GM19397 (cell line): ENCODE measurements at regions not wholly inside any gene's neighbourhood (a gene's known extent, or its start where the extent isn't known, plus 50 kb on each side); places are given as distances from the start of the nearest gene placed in this dataset.
"Not testable (repeated sequence)": the region's sequence is repeated elsewhere in the genome, so short reads cannot be mapped to it uniquely, and the experiment has no call there.

Source experiments
- ATAC-seq: cut with Tn5 transposase; IDR thresholded peaks from one replicate; pipeline ENCODE4 v1.9.1; 2021; ENCODE audit warnings: mild to moderate bottlenecking, moderate library complexity; ENCODE audit not compliant: unreplicated experiment

GRCh38 chr5:108696951-108697715 lies 50.6 kb upstream of the FER start:
- no peak for ATAC-seq

DNA sequence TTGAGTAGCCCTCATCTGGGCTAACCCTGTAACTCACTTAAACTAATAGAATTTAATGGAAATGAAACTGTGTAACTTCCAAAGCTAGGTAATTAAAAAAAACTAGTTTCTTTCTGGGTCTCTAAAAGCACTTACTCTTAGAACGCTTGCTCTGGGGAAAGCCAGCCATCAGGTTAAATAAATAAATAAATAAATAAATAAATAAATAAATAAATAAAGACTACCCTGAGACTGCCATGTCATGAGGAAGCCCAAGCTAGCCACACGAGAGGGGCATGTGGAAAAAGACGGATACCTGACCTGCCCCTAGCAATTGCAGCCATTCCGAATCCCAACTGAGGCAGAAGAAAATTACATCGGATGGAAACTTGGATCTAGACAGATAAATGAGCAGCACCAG lies 51.3 kb upstream of the FER start:
- ATAC-seq, result no peak

DNA sequence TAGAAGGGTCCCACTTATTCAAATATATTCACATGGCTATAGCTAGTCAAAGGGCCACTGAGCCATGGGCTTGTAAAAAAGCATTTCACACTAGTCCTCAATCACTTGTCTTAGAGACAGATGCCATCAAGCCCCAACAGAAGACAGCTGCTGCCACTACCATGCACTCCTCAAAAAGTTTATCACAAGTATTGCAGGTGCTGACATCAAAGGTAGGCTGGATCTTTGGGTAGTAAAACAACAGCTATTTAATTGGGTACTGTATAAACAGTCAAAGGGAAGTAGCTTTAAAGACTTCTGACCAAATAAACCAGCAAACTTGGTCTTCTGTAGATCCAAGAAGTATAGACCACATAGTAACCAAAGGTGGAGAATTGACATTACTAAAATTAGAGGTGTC lies 59.2 kb upstream of the FER start:
- ATAC-seq, result no peak

DNA sequence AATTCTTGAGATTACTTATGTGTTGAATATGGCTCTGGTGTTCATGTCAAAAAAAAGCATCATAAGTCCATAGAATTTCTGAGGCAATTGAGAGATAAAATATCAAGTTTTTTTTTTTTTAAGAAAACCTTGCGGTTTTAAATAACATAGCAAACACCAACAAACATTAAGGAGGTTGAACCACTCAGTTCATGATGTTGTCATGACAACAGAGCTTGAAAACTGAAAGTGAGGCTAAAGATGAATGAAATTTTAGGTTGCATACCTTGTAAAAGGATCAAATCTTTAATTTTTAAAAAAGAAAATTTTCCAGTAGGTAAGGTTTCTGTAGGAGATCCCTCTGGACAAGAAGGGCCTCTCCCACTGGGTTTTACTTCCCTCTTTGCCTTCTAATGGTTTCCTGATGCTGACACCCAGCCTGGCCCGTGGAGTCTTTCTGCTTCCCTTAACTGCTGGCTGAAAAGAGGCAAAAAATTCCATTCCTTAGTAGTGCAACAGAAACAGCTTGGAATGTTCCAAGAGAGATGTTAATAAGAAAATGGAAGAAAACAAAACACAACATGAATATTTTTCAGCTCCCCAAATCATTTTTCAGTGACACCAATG lies 60.0 kb upstream of the FER start:
- ATAC-seq, result no peak

- no peak for ATAC-seq
Observed at GRCh38 chr5:108686676-108687075, 61.0 kb upstream of the FER start.

DNA sequence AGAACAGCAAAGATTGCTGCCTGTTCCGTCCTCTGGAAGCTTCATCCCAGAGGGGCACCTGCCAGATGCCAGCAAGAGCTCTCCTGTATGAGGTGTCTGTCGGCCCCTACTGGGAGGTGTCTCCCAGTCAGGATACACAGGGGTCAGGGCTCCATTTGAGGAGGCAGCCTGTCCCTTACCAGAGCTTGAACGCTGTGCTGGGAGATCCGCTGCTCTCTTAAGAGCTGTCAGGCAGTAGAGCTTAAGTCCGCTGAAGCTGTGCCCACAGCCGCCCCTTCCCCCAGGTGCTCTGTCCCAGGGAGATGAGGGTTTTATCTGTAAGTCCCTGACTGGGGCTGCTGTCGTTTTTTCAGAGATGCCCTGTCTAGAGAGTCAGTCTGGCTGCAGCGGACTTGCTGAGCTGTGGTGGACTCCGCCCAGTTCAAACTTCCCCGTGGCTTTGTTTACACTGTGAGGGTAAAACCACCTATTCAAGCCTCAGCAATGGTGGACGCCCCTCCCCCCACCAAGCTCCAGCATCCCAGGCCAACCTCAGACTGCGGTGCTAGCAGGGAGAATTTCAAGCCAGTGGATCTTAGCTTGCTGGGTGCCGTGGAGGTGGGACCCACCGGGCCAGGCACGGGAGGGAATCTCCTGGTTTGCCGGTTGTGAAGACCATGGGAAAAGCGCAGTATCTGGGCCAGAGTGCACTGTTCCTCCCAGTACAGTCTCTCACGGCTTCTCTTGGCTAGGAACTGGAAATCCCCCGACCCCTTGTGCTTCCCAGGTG lies 62.1 kb upstream of the FER start:
- ATAC-seq, result not testable (repeated sequence)

GRCh38 chr5:108681079-108681921 lies 66.4 kb upstream of the FER start:
- peak; percentile 92 for ATAC-seq

- ATAC-seq, result no peak
Observed at GRCh38 chr5:108678091-108678490, 69.6 kb upstream of the FER start.

DNA sequence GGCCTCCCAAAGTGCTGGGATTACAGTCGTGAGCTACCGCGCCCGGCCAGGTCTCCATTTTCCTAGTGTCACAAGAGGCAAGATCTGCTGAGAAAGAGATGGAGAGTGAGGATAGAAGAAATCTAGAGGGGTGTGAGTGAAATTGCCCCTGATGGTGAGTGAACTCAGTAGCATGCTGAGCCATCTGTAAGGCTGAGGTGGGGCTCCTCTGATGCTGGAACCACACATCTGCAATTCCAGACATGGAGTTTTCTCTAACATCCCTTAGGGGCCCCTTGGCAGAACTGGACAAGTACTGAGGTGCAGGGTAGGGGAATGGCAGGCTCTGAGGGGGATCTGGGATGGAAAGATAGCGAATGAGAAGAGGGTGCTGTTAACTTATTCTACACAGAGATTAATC lies 72.0 kb upstream of the FER start:
- no peak for ATAC-seq

DNA sequence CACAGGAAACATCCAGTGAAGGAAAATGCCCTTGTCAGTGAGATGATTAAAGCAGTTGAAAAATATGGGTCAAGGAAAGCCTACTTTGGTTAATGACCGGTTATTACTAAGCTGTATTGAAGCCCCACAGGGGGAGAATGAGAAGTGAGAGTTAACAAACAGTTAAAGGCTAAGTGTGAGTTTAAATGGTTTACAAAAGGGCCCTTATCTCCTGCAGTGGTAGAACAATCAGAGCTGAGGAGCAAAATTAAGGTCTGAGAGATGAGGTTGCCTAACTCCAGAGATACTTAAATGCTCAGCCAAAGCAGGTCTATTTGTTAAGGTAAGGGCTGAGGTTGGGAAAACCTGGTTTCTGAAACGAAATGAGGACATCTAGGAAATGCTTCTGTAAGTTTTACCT lies 75.1 kb upstream of the FER start:
- no peak for ATAC-seq

DNA sequence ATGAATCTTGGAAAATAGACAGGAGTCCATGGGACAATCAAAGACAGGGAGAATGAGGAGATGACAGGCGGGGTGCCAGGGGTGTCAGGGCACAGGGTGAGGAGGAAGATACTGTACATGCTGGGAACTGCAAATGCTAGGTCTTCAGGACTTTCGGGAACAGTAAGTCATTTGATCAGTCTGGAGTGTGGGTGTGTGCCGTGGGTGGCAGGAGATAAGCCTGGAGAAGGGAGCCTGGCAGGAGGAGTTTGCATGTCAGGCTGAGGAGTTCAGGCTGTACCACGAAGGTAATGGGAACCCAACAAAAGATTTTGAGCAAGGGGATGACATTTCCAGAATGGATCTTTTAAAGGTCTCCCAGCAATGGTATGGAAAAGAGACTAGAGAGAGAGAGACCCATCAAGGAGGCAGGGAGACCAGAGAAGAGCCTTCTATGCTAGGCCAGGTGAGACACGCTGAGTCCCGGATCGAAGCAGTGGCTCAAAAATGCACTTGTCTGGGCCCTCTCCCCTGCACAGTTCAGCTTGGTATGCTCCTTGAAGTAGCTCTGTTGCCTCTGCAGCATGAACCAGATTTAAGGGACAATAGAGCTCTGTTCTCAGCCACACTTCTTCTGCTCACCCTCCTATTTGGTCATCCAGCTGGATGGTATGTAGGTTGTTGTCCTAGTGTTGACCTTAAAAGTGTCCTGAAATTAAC lies 77.0 kb upstream of the FER start:
- no peak for ATAC-seq

DNA sequence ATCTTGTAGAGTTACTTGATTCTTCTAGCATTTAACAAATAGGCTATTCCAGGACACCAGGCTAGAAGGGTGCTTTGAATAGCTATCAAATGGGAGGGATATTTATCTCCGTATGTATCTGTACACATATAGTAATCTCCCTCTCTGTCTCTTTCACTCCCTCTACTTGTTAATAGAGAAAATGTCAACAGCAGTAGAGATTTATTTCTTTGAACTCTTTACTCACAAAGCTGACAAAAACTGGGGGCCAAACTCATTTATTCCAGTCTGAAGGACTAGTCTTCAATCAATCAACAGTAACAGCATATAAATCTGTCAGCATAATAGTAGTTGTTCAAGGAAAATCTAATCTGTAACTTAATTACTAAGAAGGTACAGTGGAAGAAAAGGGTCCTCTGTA lies 78.2 kb upstream of the FER start:
- no peak for ATAC-seq

DNA sequence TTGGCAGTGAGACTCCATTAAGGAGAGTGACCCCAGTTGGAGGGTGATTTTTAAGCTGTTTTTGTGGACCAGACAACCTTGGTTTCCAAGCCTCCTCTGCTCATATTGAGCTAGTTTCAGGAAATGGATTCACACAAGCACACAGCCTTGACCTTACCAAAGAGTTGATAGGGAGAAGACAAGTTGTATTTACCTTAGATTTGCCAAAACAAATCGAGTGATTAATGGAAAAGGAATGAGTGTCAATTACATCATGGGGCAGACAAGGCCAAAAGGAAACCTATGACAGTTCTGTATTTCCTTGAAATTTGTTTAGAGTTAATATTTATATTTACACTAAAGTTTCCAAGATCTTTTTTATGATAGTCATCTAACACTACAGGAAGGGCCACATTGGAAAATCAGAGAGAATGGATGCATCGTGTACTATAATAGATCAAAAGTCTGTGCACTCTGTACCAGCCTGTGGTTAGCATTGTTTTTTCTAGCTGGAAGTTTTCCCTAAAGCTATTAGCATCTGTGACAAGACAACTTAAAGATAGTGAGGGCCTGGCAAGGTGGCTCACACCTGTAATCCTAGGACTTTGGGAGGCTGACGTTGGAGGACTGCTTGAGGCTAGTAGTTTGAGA lies 86.0 kb upstream of the FER start:
- ATAC-seq, result no peak

DNA sequence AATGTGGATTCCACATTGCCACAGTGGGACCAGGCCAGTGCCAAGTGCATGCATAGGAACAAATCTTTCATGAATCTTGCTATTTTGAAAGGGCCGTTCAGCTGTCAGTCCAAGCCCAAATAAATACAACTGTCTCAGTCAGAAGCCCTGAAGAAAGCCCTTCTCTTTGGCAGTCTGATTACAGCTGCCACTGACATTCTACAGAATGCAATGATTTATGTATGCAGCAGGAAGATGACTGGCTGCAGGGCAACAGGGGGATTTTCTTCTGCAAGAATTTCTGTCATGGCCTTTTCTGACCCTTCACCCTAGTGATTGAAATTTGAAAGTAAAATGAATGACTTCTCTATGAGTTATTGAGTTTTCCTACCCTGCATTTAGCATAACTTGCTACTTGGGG lies 86.7 kb upstream of the FER start:
- no peak for ATAC-seq

- ATAC-seq, result no peak
Observed at GRCh38 chr5:108660291-108660690, 87.4 kb upstream of the FER start.

GRCh38 chr5:108659531-108659930 lies 88.2 kb upstream of the FER start:
- ATAC-seq, result no peak

DNA sequence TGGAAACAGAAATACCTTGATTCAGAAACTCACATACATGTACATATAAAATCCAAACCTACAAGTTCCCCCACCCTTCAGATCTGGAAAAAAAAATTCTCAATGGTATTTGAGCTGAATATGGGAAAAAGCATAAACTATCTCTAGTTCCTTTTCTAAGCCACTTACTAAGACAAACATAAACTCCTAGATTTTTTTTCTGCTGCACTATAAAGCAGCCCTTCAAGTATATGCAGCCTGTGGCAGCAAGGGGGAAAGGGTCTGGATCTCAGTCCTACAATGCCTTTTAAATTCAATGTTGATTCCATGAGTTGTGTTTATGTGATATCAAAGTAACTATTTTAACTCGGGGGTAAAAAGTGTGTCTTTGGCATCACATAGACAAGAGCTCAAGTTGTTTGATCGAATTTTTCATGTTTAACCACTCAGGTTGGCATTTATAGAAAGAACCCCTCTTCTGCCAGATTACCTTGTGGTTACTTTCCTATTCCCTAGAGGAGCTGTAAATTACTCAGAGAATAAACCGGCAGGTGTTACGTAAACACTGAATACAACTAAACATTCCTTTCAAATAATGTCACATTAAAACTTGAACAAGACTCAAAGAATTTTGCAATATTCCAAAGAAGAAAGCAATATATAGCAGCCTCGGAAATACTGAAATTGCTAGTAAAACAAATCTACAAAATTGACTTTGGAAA lies 91.8 kb upstream of the FER start:
- no peak for ATAC-seq

DNA sequence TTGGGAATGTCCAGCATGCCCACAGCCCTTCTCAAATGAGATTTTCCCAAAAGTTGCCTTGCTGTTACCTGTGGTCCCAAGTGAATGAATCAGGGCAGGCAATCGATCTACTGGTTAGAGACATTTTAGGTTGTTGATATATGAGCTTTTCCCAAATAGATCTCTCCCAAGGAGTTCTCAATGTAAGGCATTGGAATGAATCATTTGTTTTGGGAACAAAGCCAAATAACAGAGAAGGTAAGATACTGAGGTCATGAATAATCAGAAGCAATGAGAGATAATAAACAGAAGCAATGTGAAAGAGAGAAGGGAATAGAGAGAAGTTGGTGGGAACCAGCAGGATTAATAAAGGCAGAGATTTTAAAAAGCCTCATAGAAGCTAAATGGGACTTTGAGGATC lies 93.6 kb upstream of the FER start:
- no peak for ATAC-seq

DNA sequence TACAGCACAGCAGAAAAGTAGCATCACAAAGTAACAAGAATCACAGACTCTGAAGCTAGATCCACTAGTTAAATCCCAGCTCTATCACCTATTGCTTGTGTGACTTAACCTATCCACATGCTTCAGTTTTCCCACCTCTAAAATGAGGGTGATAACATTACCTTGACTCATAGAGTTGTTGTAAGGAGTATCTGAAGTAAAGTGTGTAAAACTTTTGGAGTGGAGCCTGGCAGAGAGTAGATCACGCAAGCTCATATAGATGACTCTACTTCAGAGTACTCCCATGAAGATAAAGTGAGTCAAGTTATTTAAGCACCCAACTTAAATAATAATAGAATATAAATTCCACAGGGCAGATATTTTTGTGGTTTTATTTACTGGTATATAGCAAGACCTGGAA lies 94.5 kb upstream of the FER start:
- no peak for ATAC-seq

- no peak for ATAC-seq
Observed at GRCh38 chr5:108650997-108651396, 96.7 kb upstream of the FER start.
